ENCODE measurements at regions not wholly inside any gene's neighbourhood (a gene's known extent, or its start where the extent isn't known, plus 50 kb on each side); places are given as distances from the start of the nearest gene placed in this dataset.

DNA sequence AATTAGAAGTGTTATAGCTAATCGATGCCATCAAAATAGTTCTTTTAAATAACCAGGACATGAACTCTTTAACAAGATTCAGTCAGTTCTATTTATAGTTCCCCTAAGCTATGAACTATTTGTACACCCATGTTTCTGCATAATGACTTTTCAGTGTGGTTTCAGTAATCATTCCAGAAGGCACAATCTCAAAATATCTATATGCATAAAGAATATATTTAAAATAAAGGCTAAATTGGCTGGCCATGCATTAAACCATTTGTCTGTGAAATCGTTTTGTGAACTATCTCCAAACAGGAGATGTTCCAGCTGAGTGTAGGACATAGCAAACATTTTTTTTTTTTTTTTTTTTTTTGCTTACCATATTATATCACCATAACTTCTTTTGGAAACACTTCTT, 719.3 kb downstream of the PLCL1 start:
- TF ChIP-seq EP300 (IDR thresholded peaks at IDR 0.05) (no peak), POLR2AphosphoS5 (IDR thresholded peaks at IDR 0.05) (no peak), POLR2A (IDR thresholded peaks at IDR 0.05) (no peak)
- TF ChIP-seq, protein P1, sequence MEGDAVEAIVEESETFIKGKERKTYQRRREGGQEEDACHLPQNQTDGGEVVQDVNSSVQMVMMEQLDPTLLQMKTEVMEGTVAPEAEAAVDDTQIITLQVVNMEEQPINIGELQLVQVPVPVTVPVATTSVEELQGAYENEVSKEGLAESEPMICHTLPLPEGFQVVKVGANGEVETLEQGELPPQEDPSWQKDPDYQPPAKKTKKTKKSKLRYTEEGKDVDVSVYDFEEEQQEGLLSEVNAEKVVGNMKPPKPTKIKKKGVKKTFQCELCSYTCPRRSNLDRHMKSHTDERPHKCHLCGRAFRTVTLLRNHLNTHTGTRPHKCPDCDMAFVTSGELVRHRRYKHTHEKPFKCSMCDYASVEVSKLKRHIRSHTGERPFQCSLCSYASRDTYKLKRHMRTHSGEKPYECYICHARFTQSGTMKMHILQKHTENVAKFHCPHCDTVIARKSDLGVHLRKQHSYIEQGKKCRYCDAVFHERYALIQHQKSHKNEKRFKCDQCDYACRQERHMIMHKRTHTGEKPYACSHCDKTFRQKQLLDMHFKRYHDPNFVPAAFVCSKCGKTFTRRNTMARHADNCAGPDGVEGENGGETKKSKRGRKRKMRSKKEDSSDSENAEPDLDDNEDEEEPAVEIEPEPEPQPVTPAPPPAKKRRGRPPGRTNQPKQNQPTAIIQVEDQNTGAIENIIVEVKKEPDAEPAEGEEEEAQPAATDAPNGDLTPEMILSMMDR (IDR thresholded peaks at IDR 0.05), result no peak

All from sigmoid colon (tissue), 4 donors.